Peyer's patch (tissue), 4 donors: ENCODE measurements at regions not wholly inside any gene's neighbourhood (a gene's known extent, or its start where the extent isn't known, plus 50 kb on each side); places are given as distances from the start of the nearest gene placed in this dataset.

ENCODE experiments used
- DNase-seq, 3 donors: peaks; one replicate each; pipeline ENCODE4 v3.0.0-alpha.2; 2017 to 2019
- H3K27ac ChIP-seq, 4 donors: fragments of 200-600 bp; sonication (generic); one replicate each; pipeline ENCODE4 v1.5.1; 2016 to 2019
- H3K27me3 ChIP-seq, 2 donors: fragments of 200-600 bp; sonication (generic); one replicate each; pipeline ENCODE4 v1.5.1; 2019
- H3K36me3 ChIP-seq, 3 donors: fragments of 200-600 bp; sonication (generic); one replicate each; pipeline ENCODE4 v1.5.1; 2016 to 2019
- H3K4me1 ChIP-seq, 4 donors: fragments of 200-600 bp; sonication (generic); one replicate each; pipeline ENCODE4 v1.5.1; 2016 to 2019
- H3K4me3 ChIP-seq, 4 donors: fragments of 200-600 bp; sonication (generic); 1 replicate in 3 of 4; 2 replicates in 1 of 4; pipeline ENCODE4 v1.5.1; 2016 to 2019; ENCODE audit warnings: mild to moderate bottlenecking in 1 of 4
- H3K9me3 ChIP-seq, 4 donors: fragments of 200-600 bp; sonication (generic); one replicate each; pipeline ENCODE4 v1.5.1; 2016 to 2019; ENCODE audit warnings: mild to moderate bottlenecking in 1 of 4
- CTCF ChIP-seq, 6 experiments: fragments of 450-650 bp in 4 of 6; fragments of 200-600 bp in 2 of 6; sonication (generic) in 1 of 6; IDR thresholded peaks; one replicate each; pipeline ENCODE4 v1.5.1; 2017 to 2019; ENCODE audit warnings: antibody characterized with exemption in 6 of 6, mild to moderate bottlenecking in 3 of 6, moderate library complexity in 1 of 6
- POLR2A ChIP-seq, 2 donors: fragments of 450-650 bp; IDR thresholded peaks; one replicate each; pipeline ENCODE4 v1.5.1; 2017; ENCODE audit warnings: antibody characterized with exemption in 2 of 2, mild to moderate bottlenecking in 2 of 2, moderate library complexity in 2 of 2

DNA sequence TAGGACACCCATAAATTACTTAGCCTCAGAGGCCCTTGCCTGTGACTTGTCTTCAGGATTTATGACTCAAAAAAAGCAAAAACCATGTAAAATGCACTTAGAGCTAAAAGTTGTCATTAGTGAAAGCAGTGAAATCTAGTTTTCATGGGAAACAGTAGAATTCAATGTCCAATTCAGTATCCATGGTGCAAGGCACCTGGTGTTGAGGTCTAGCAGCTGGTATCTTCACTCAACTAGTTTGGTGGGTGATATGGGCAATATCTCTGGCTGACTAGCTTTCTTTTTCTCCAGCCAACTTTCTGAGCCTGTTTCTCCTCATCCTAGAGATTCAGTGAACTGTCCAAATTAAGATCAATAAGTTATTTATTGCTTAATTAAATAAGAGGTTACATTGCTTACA lies 229.8 kb upstream of the NDST4 start:
- no peaks in the 10 kb centered on the region for H3K36me3 ChIP-seq

DNA sequence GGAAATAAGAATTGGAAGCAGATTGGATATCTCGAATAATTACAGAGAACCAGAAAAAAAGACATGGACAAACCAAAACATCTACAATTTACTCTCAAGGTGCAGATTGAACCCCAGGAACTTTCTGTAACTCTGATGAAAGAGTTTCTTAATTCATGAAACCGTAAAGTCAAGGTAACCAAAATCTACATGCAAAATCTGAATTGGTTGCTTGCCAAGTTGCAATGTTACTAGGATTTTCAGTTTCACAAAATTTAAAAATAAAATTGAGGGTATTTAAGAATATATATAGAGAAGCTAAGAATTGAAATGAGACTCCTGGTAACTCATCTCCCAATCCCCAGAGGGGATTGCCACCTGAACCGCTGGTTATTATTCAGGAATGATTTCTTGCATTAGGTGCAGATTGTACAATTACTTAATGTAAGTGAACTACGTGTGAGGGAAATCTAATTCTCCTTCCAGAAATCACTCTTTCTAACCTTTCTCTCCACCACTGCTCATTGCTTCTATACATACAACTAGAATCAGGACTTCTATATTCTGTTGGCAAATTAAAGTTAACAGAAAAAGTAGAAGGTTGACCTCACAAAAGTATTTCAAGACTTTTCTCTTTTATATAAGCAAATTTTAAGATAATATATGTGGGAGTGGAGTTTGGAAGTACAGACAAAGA lies 221.5 kb upstream of the NDST4 start:
- DNase-seq: no peak
- Histone ChIP-seq H3K27ac (no peak overlapping the region), H3K4me1 (no peaks in the 10 kb centered on the region), H3K9me3 (no peaks in the 10 kb centered on the region), H3K27me3 (no peaks in the 10 kb centered on the region), H3K36me3 (no peaks in the 10 kb centered on the region), H3K4me3 (no peak overlapping the region)
- TF ChIP-seq POLR2A (IDR thresholded peaks at IDR 0.05) (no peak), CTCF (IDR thresholded peaks at IDR 0.05) (no peak)

More for the DNA sequence above, 229.8 kb upstream of the NDST4 start:
- TF ChIP-seq CTCF (IDR thresholded peaks at IDR 0.05) (no peak), POLR2A (IDR thresholded peaks at IDR 0.05) (no peak)
- H3K4me1 ChIP-seq: no peaks in the 10 kb centered on the region
- H3K9me3 ChIP-seq: no peaks in the 10 kb centered on the region
- H3K27me3 ChIP-seq: no peaks in the 10 kb centered on the region
- no peak overlapping the region for H3K4me3 ChIP-seq
- no peak for DNase-seq
- no peak overlapping the region for H3K27ac ChIP-seq

- no peak for TF ChIP-seq CTCF (IDR thresholded peaks at IDR 0.05)
- TF ChIP-seq POLR2A (IDR thresholded peaks at IDR 0.05): no peak
- no peaks in the 10 kb centered on the region for H3K36me3 ChIP-seq
- H3K9me3 ChIP-seq: no peaks in the 10 kb centered on the region
- H3K27me3 ChIP-seq: no peaks in the 10 kb centered on the region
- H3K4me1 ChIP-seq: no peaks in the 10 kb centered on the region
- DNase-seq: no peak
- no peak overlapping the region for H3K27ac ChIP-seq
- no peak overlapping the region for H3K4me3 ChIP-seq
These were observed 218.7 kb upstream of the NDST4 start for GRCh38 chr4:115332078-115332477.

GRCh38 chr4:115331241-115331640 lies 217.8 kb upstream of the NDST4 start:
- no peak for DNase-seq
- no peaks in the 10 kb centered on the region for H3K27me3 ChIP-seq
- no peaks in the 10 kb centered on the region for H3K36me3 ChIP-seq
- no peak overlapping the region for H3K27ac ChIP-seq
- H3K4me1 ChIP-seq: no peaks in the 10 kb centered on the region
- no peaks in the 10 kb centered on the region for H3K9me3 ChIP-seq
- no peak overlapping the region for H3K4me3 ChIP-seq
- TF ChIP-seq POLR2A (IDR thresholded peaks at IDR 0.05) (no peak), CTCF (IDR thresholded peaks at IDR 0.05) (no peak)

- Histone ChIP-seq H3K9me3 (no peaks in the 10 kb centered on the region), H3K36me3 (no peaks in the 10 kb centered on the region), H3K4me1 (no peaks in the 10 kb centered on the region), H3K27ac (no peak overlapping the region), H3K27me3 (no peaks in the 10 kb centered on the region), H3K4me3 (no peak overlapping the region)
- TF ChIP-seq CTCF (IDR thresholded peaks at IDR 0.05) (no peak), POLR2A (IDR thresholded peaks at IDR 0.05) (no peak)
- DNase-seq: no peak
These were observed 212.4 kb upstream of the NDST4 start for GRCh38 chr4:115325836-115326235.
